OCI-LY1 (cell line): ENCODE measurements at regions not wholly inside any gene's neighbourhood (a gene's known extent, or its start where the extent isn't known, plus 50 kb on each side); places are given as distances from the start of the nearest gene placed in this dataset.

ENCODE experiments used
- H2AFZ ChIP-seq: fragments of 200-600 bp; sonication (generic), shearing (Covaris generic); 2 replicates; pipeline ENCODE4 v1.6.0; 2014; ENCODE audit warnings: antibody characterized with exemption, mild to moderate bottlenecking, low read length
- H3F3A ChIP-seq: fragments of 200-600 bp; sonication (generic), shearing (Covaris generic); 2 replicates; pipeline ENCODE4 v1.6.0; 2014; ENCODE audit warnings: mild to moderate bottlenecking, antibody characterized with exemption, low read length, moderate library complexity; ENCODE audit not compliant: insufficient read depth
- H3K27ac ChIP-seq: fragments of 200-600 bp; sonication (generic); 2 replicates; pipeline ENCODE4 v1.5.1; 2014; ENCODE audit warnings: low read length, mixed run types, mild to moderate bottlenecking, low read depth; ENCODE audit not compliant: poor library complexity, severe bottlenecking
- H3K27me3 ChIP-seq: fragments of 200-600 bp; sonication (generic); 2 replicates; pipeline ENCODE4 v1.6.0; 2014; ENCODE audit warnings: antibody characterized with exemption, mild to moderate bottlenecking, low read length, moderate library complexity; ENCODE audit not compliant: insufficient read depth
- H3K36me3 ChIP-seq: fragments of 200-600 bp; sonication (generic); 2 replicates; pipeline ENCODE4 v1.6.1; 2014; ENCODE audit warnings: mild to moderate bottlenecking, antibody characterized with exemption, low read length, moderate library complexity, mixed read lengths; ENCODE audit not compliant: insufficient read depth
- H3K4me1 ChIP-seq: fragments of 200-600 bp; sonication (generic); 2 replicates; pipeline ENCODE4 v1.5.1; 2014; ENCODE audit warnings: mild to moderate bottlenecking, low read length, moderate library complexity; ENCODE audit not compliant: insufficient read depth, severe bottlenecking
- H3K4me2 ChIP-seq: fragments of 200-600 bp; sonication (generic), shearing (Covaris generic); 2 replicates; pipeline ENCODE4 v1.6.1; 2014; ENCODE audit warnings: low read length
- H3K4me3 ChIP-seq: fragments of 200-600 bp; sonication (generic); 2 replicates; pipeline ENCODE4 v1.5.1; 2014; ENCODE audit warnings: low read length, low read depth, mild to moderate bottlenecking, mixed read lengths; ENCODE audit not compliant: poor library complexity, severe bottlenecking
- H3K79me2 ChIP-seq: fragments of 200-600 bp; shearing (Covaris generic); 2 replicates; pipeline ENCODE4 v1.6.1; 2016; ENCODE audit warnings: mixed run types, low read length, mixed read lengths; ENCODE audit not compliant: insufficient read depth
- H3K9ac ChIP-seq: fragments of 200-600 bp; sonication (generic), shearing (Covaris generic); 2 replicates; pipeline ENCODE4 v1.6.1; 2014; ENCODE audit warnings: mild to moderate bottlenecking, low read length, mixed read lengths
- H3K9me2 ChIP-seq: fragments of 200-600 bp; sonication (generic), shearing (Covaris generic); 2 replicates; pipeline ENCODE4 v1.6.1; 2014; ENCODE audit warnings: low read depth, mild to moderate bottlenecking, low read length, mixed read lengths
- H3K9me3 ChIP-seq: fragments of 200-600 bp; shearing (Covaris generic); 2 replicates; pipeline ENCODE4 v1.6.1; 2014; ENCODE audit warnings: low read length, mixed read lengths
- H4K20me1 ChIP-seq: fragments of 200-600 bp; sonication (generic), shearing (Covaris generic); 2 replicates; pipeline ENCODE4 v1.6.0; 2016; ENCODE audit warnings: mild to moderate bottlenecking, low read length; ENCODE audit not compliant: insufficient read depth
- EZH2 ChIP-seq: fragments of 200-600 bp; sonication (generic), shearing (Covaris generic); IDR thresholded peaks from 2 replicates; pipeline ENCODE4 v1.8.0; 2017; ENCODE audit warnings: borderline replicate concordance, mixed run types, mild to moderate bottlenecking, antibody characterized with exemption, low read length, moderate library complexity, mixed read lengths
- TF ChIP-seq, protein P1 (sequence below): fragments of 200-600 bp; sonication (generic), shearing (Covaris generic); IDR thresholded peaks from 2 replicates; pipeline ENCODE4 v1.5.1; 2017; ENCODE audit warnings: mild to moderate bottlenecking, antibody characterized with exemption, low read length, moderate library complexity, mixed read lengths

DNA sequence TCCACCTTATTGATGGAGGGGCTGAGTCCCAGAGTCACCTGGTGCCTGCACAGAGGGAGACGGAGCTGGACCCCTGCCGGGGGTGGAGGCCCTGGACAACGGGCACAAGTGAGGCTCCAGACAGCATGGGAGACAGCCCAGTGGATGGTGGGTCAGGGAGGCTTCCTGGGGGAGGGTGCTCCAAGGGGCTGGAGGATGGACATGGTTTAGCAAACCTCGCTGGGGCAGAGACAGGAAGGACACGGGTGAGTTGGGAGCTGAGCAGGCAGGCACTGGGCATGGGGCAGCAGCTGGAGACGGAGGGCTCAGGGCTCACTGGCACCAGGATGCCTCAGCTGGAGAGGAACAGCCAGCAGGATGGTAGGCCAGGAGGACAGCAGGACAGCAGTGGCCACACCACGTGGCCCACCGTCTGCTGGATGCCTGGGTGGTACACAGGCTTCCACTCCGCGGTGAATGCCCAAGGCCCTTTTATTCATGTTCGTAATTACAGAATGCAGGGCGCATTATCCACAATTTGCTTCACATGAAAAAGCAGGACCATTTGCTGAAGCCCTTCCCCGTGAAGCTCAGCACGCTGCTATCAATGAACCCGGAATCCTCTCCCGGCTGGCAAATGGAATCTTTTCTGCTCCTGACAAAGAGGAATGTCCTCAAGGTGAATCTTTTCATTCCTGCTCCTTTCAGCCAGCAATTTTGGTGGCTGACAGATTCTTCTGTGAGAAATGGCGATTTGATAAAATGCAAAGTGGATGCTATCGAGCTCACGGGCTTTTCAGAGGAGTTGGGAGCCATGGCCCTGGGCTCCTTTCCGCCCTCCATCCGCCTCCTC lies 138.1 kb upstream of the C14orf180 start:
- peaks cover 4% of the 10 kb centered on the region; the same call in 1 of the 2 replicates for H3K27me3 ChIP-seq
- H3K9ac ChIP-seq, result no peak overlapping the region
- H3K4me3 ChIP-seq, result no peak overlapping the region
- H3K4me1 ChIP-seq, result no peaks in the 10 kb centered on the region
- H4K20me1 ChIP-seq, result no peaks in the 10 kb centered on the region
- H3F3A ChIP-seq, result no peaks in the 10 kb centered on the region
- H3K9me3 ChIP-seq, result no peaks in the 10 kb centered on the region
- no peak overlapping the region for H2AFZ ChIP-seq
- H3K9me2 ChIP-seq, result no peaks in the 10 kb centered on the region
- TF ChIP-seq EZH2, result no peak
- TF ChIP-seq, protein P1, sequence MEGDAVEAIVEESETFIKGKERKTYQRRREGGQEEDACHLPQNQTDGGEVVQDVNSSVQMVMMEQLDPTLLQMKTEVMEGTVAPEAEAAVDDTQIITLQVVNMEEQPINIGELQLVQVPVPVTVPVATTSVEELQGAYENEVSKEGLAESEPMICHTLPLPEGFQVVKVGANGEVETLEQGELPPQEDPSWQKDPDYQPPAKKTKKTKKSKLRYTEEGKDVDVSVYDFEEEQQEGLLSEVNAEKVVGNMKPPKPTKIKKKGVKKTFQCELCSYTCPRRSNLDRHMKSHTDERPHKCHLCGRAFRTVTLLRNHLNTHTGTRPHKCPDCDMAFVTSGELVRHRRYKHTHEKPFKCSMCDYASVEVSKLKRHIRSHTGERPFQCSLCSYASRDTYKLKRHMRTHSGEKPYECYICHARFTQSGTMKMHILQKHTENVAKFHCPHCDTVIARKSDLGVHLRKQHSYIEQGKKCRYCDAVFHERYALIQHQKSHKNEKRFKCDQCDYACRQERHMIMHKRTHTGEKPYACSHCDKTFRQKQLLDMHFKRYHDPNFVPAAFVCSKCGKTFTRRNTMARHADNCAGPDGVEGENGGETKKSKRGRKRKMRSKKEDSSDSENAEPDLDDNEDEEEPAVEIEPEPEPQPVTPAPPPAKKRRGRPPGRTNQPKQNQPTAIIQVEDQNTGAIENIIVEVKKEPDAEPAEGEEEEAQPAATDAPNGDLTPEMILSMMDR, result no peak
- no peak overlapping the region for H3K4me2 ChIP-seq
- no peaks in the 10 kb centered on the region for H3K79me2 ChIP-seq
- H3K36me3 ChIP-seq, result no peaks in the 10 kb centered on the region
- no peak overlapping the region for H3K27ac ChIP-seq

DNA sequence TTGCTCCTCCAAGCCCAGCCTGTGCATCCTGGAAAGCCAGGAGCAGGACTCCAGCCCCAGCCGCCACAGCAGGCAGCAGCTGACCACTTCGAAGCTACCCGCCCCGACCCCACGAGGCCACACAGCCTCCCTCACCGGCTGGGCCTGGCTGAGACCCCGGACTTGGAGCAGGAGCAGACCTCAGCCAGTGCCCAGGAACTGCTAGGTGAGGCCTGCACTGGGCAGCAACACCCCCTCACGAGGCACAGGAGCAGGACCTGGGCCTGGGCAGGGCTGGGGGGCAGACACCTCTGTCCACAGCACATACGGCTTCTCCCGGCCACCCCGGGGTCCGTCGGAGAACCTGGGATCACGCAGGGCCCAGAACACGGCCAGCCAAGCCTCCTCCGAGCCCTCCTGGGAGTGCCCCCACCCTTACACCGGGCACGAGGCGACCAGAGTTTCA lies 137.4 kb upstream of the C14orf180 start:
- Histone ChIP-seq H3K4me3 (no peak overlapping the region), H3K9ac (no peak overlapping the region), H3K9me2 (no peaks in the 10 kb centered on the region), H3K36me3 (no peaks in the 10 kb centered on the region), H4K20me1 (no peaks in the 10 kb centered on the region), H3K79me2 (no peaks in the 10 kb centered on the region), H3K9me3 (no peaks in the 10 kb centered on the region), H2AFZ (no peak overlapping the region), H3K4me1 (no peaks in the 10 kb centered on the region), H3F3A (no peaks in the 10 kb centered on the region), H3K27ac (no peak overlapping the region), H3K4me2 (no peak overlapping the region), H3K27me3 (peaks cover 4% of the 10 kb centered on the region; the same call in 1 of the 2 replicates)
- TF ChIP-seq, protein P1, result no peak
- TF ChIP-seq EZH2, result no peak

DNA sequence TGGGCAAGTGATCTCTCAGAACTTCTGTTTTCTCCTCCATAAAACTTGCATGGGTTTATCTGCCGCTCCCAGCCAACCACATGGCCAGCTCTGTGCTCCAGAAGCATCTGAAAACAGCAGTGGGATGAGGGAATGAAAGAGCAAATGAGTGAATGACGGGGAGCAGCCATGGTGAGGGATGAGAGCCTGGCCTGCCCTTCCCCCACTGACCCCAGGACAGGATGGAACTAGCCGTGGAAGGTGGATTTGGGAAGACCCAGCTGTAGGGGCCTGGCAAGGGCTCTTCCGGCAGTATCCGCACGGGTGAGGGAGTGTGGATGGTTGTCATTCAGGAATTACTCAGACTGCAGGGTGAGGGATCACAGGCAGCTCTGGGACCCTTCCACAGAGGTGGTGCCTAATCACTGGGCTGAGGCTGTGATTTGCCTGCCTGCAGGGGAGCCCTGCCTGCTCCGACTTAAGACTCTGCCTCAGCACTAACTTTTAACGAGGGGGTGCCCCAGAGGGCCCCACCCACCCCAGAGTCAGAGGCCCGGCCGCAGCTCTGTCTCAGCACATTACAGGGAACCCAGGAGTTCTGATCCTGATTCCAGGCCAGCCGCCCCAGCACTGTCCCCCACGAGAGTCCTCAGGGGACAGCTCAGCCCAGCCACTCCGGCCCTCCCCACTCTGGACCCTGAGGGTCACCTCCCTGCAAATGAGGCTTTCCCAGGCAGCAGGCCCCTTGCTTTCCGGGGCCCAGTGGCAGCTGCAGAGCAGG lies 136.8 kb upstream of the C14orf180 start:
- no peak overlapping the region for H3K4me2 ChIP-seq
- H3K9ac ChIP-seq, result no peak overlapping the region
- no peaks in the 10 kb centered on the region for H3F3A ChIP-seq
- H3K79me2 ChIP-seq, result no peaks in the 10 kb centered on the region
- TF ChIP-seq, protein P1, result no peak
- no peak for TF ChIP-seq EZH2
- H3K36me3 ChIP-seq, result no peaks in the 10 kb centered on the region
- no peak overlapping the region for H3K4me3 ChIP-seq
- H4K20me1 ChIP-seq, result no peaks in the 10 kb centered on the region
- no peak overlapping the region for H3K27ac ChIP-seq
- no peaks in the 10 kb centered on the region for H3K9me3 ChIP-seq
- 0 out of 2 replicates have a peak, but pooled peaks cover 4% of the 10 kb centered on the region for H3K27me3 ChIP-seq
- H3K4me1 ChIP-seq, result no peaks in the 10 kb centered on the region
- H2AFZ ChIP-seq, result no peak overlapping the region
- no peaks in the 10 kb centered on the region for H3K9me2 ChIP-seq
